ENCODE measurements at regions not wholly inside any gene's neighbourhood (a gene's known extent, or its start where the extent isn't known, plus 50 kb on each side); places are given as distances from the start of the nearest gene placed in this dataset.

- TF ChIP-seq ZBTB33 (IDR thresholded peaks at IDR 0.05) = no peak
- TF ChIP-seq GABPA (IDR thresholded peaks at IDR 0.05 in 1 of 2, conservative IDR thresholded peaks at IDR 0.05 in 1 of 2) = no peak
- no peak for TF ChIP-seq EGR1 (IDR thresholded peaks at IDR 0.05; ENCODE audit: low read depth in 2 of 2)
- TF ChIP-seq YY1 (IDR thresholded peaks at IDR 0.05) = no peak
- TF ChIP-seq CTCF (IDR thresholded peaks at IDR 0.05; ENCODE audit: low read depth, low read length, missing input control) = no peak
- H3K4me1 ChIP-seq (ENCODE audit: control insufficient read depth in 4 of 4, insufficient read depth in 4 of 4, low read length in 3 of 4) = peaks cover 9 to 41% (median 36%) of the 10 kb centered on the region in 4 donors
- no peaks in the 10 kb centered on the region for H3K27me3 ChIP-seq (ENCODE audit: control insufficient read depth in 4 of 4, insufficient read depth in 4 of 4, low read length in 3 of 4)
- no peak overlapping the region for H3K9ac ChIP-seq (ENCODE audit: low read depth in 1 of 2, low read length in 2 of 2)
- H3K27ac ChIP-seq (ENCODE audit: low read depth in 1 of 2, low read length in 2 of 2) = no peak overlapping the region
- WGBS = 74% methylated on average over 5 of the region's 5 CpGs
- no peak for DNase-seq (ENCODE audit: low spot score)
- no peaks in the 10 kb centered on the region for H3K9me3 ChIP-seq (ENCODE audit: control insufficient read depth in 4 of 4, low read length in 3 of 4)
- H3K4me3 ChIP-seq (ENCODE audit: low read depth in 1 of 3, low read length in 3 of 3) = no peak overlapping the region
- no peaks in the 10 kb centered on the region for H3K36me3 ChIP-seq (ENCODE audit: control insufficient read depth in 4 of 4, insufficient read depth in 3 of 4, low read depth in 1 of 4, low read length in 3 of 4)
Measured at GRCh38 chr3:42027571-42027970, 63.6 kb upstream of the TRAK1 start.

- WGBS = 35% methylated on average over 7 of the region's 7 CpGs
- H3K9ac ChIP-seq (ENCODE audit: low read depth in 1 of 2, low read length in 2 of 2) = peak overlapping the region in 1 of 2 donors; percentile 56
- H3K4me3 ChIP-seq (ENCODE audit: low read depth in 1 of 3, low read length in 3 of 3) = no peak overlapping the region
Measured at GRCh38 chr3:42025370-42026138, 63.7 kb upstream of the ULK4 start.

More at GRCh38 chr3:42025370-42026138, 63.7 kb upstream of the ULK4 start:
- Histone ChIP-seq H3K4me1 (ENCODE audit: control insufficient read depth in 4 of 4, insufficient read depth in 4 of 4, low read length in 3 of 4) (peaks cover 3 to 35% (median 28%) of the 10 kb centered on the region in 4 donors), H3K9me3 (ENCODE audit: control insufficient read depth in 4 of 4, low read length in 3 of 4) (no peaks in the 10 kb centered on the region), H3K27ac (ENCODE audit: low read depth in 1 of 2, low read length in 2 of 2) (peak overlapping the region; percentile 57 to 86), H3K27me3 (ENCODE audit: control insufficient read depth in 4 of 4, insufficient read depth in 4 of 4, low read length in 3 of 4) (no peaks in the 10 kb centered on the region), H3K36me3 (ENCODE audit: control insufficient read depth in 4 of 4, insufficient read depth in 3 of 4, low read depth in 1 of 4, low read length in 3 of 4) (no peaks in the 10 kb centered on the region)
- TF ChIP-seq RAD21 (IDR thresholded peaks at IDR 0.05) = peak in 1 of 2 donors; percentile 20
- TF ChIP-seq EGR1 (IDR thresholded peaks at IDR 0.05; ENCODE audit: low read depth in 2 of 2) = no peak
- TF ChIP-seq MAX (IDR thresholded peaks at IDR 0.05) = no peak
- TF ChIP-seq TAF1 (conservative IDR thresholded peaks at IDR 0.05) = no peak
- no peak for TF ChIP-seq FOXA2 (IDR thresholded peaks at IDR 0.05)
- no peak for TF ChIP-seq HNF4G (IDR thresholded peaks at IDR 0.05)
- TF ChIP-seq ATF3 (IDR thresholded peaks at IDR 0.05) = no peak
- TF ChIP-seq NR2F2 (IDR thresholded peaks at IDR 0.05) = no peak
- TF ChIP-seq GABPA (IDR thresholded peaks at IDR 0.05 in 1 of 2, conservative IDR thresholded peaks at IDR 0.05 in 1 of 2) = no peak
- TF ChIP-seq ZBTB33 (IDR thresholded peaks at IDR 0.05) = no peak
- TF ChIP-seq SP1 (IDR thresholded peaks at IDR 0.05) = peak; percentile 29
- no peak for TF ChIP-seq HNF4A (conservative IDR thresholded peaks at IDR 0.05)
- TF ChIP-seq RXRA (IDR thresholded peaks at IDR 0.05) = no peak
- TF ChIP-seq FOXA1 (IDR thresholded peaks at IDR 0.05) = no peak
- TF ChIP-seq JUND (IDR thresholded peaks at IDR 0.05) = peak in 1 of 2 donors; percentile 32
- no peak for TF ChIP-seq REST (IDR thresholded peaks at IDR 0.05)
- TF ChIP-seq YY1 (IDR thresholded peaks at IDR 0.05) = no peak
- TF ChIP-seq CTCF (IDR thresholded peaks at IDR 0.05; ENCODE audit: low read depth, low read length, missing input control) = no peak
- DNase-seq (ENCODE audit: low spot score) = peak; percentile 57

Measured in liver (tissue), 8 donors.